Stimulated activated CD8-positive, alpha-beta memory T cell treated with anti-CD3 and anti-CD28 coated beads, Interleukin-4, amount 100 ng/mL, for 24 hours (primary cell): ENCODE measurements at regions not wholly inside any gene's neighbourhood (a gene's known extent, or its start where the extent isn't known, plus 50 kb on each side); places are given as distances from the start of the nearest gene placed in this dataset.
"Not testable (repeated sequence)": the region's sequence is repeated elsewhere in the genome, so short reads cannot be mapped to it uniquely, and the experiment has no call there.

Experiments used
- DNase-seq: peaks from one replicate; pipeline ENCODE4 v3.0.0-alpha.2; 2020; ENCODE audit warnings: low read depth

DNA sequence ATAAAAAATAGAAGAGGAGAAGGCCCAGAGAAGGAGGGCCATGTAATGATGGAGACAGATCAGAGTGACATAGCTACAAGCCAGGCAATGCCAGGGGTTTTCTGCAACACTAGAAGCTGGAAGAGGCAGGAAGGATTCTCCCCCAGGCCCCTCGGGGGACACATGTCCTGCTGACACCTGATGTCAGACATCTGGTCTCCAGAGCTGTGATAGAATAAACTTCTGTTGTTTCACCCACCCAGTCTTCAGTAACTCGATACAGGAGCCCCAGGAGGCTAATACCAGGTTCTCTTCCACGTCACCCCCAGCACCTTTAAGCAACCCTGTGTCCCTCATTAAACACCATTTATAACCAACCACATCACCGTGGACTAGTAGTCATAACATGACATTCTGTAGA is 94.9 kb downstream of the TMEM130 start:
- DNase-seq = no peak

DNA sequence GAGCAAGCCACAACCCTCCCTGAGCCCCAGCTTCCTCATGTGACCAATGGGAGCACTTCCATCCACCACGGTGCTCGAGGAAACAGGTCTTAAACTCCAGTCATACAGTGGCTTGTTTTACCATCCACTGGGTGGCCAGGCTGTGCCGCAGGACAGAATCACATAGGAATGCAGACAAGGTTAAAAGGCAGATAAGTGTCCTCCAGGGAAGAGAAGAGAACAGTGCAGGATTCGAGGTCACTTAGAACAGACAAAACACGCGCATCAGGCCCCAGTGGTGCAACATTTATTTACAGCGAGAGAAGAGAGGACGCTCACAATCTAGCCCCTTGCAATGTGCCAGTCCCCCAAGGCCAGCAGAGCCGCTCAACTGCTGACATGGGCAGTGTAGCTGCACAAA is 92.8 kb downstream of the TMEM130 start:
- no peak for DNase-seq

- no peak for DNase-seq
These were observed 91.4 kb downstream of the TMEM130 start for GRCh38 chr7:98778421-98778820.

DNA sequence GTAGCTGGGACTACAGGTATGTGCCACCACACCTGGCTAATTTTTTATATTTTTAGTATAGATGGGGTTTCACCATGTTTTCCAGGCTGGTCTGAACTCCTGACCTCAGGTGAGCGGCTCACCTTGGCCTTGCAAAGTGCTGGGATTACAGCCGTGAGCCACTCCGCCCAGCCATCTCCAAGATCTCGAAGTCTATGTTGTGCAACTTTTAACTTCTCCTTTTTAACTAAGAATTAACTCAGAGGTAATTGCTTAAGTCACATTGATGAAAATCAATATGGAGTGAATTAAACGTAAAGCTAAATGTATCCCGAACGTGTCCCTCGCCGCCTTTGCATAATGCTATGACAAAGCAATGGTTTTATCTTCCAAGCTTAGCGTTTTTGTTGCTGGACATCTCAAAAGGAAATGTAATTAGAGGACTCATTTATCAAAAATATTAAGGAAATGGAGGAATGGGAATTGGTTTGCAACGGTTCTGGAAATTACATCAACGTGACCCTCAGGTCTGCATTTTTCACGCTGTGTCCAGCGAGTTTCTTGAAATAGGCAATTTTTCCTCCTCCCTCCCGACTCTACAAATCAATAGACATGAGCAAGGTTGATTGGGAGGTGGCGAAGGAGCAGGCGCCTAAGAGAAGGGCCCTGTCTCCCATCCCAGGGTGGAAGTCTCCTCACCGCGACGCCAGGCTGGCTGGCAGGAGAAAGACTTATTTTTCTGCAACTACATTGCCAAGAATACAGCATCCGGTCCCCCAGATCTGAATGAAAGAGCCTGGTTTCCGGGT is 89.8 kb downstream of the TMEM130 start:
- no peak for DNase-seq

DNA sequence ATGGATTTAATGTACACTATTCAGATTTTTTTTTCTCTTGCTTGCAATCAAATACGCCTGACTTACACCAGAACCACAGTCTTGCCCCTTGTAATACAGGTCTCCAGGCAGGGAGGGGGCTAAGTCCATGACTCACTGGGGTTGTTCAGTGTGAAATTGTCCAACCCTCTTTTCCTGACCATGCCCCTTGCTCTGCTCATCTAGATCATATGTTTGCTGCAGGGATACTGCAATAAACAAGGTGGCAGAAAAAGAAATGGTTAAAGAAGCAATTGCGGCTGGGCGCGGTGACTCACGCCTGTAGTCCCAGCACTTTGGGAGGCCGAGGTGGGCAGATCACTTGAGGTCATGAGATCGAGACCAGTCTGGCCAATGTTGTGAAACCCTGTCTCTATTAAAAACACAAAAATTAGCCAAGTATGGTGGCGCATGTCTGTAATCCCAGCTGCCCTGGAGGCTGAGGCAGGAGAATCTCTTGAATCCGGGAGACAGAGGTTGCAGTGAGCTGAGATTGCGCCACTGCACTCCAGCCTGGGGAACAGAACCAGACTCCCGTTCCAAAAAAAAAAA is 85.5 kb downstream of the TMEM130 start:
- DNase-seq = no peak

GRCh38 chr7:98785929-98786571 is 83.8 kb downstream of the TMEM130 start:
- DNase-seq = no peak

DNA sequence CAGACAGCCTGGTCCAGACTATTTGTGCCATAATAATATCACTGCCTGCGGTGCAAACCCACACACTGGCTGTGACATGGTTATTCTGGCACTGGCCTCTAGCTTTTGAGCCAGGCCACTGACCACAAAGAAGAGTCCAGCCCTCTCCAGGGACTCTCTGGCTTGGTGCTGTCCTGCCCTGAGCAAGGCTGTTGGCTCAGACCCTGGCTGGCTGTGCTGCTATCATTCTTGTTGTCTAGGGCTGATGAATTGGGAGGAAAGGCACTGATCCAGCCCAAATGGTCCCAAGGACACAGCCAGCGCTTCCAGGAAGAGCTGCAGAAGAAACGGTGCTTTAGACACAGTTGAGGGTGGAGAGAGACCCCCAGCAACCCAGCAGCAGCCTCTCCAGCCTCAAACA is 80.8 kb downstream of the TMEM130 start:
- DNase-seq = no peak

GRCh38 chr7:98794453-98794852 is 75.4 kb downstream of the TMEM130 start:
- not testable (repeated sequence) for DNase-seq

DNA sequence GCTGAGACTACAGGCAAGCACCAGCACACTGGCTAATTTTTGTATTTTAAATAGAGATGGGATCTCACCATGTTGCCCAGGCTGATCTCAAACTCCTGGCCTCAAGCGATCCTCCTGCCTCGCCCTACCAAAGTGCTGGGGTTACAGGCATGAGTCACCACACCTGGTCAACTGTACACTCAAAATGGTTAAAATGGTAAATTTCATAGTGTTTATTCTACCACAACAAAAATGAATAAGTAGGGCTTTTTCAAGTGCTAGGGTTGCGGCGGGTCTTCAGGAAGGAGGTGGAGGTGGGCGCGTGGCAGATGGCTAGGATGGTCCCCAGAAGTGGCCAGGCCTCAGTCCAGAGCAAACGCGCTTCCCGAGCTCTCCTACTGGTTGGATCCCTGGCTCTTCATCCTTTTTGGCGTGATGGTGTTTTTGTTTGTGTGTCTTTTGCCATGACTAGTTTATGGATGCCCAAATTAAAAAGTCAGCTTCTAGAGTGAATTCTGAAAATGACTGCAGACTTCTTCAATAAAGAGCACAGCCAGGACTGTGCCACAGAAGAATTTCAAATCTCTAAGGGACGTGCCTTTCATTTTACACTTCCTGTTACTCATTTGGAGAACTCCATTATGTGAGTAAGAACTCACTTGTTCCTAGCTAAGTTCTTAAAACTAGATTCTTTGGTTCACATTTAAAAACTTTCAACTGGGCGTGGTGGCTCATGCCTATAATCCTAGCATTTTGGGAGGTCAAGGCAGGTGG is 73.9 kb downstream of the TMEM130 start:
- DNase-seq = no peak
